ENCODE measurements at regions not wholly inside any gene's neighbourhood (a gene's known extent, or its start where the extent isn't known, plus 50 kb on each side); places are given as distances from the start of the nearest gene placed in this dataset.

DNA sequence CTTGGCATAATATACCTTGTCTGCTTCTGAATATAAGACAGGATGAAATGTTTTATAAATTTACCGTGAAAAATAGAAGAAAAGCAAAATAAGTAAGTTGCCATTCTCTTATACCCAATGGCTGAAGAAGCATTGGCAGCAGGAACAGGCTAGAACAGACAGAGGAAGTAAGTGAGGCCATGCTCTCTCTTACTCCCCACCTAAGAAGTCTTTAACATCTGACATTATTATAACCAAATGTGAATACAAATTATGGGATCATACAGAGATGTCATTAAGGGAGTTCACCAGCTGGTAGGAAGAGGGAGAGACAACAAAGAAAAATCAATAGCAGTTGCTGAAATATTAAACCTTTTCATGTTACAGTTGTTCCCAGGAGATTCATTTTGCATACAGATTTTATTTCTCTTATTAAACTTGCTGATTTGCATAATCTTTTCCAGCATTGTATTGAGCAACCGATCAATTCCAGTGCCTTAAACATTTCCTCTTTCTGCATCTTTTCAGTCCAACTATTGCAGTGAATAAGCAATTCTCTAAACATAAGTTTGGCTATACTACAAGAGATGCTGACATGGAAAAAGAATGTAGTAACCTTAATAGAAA, 270.6 kb downstream of the SLC6A15 start:
- Histone ChIP-seq H3K27me3 (no peaks in the 10 kb centered on the region), H3K4me1 (no peaks in the 10 kb centered on the region), H3K36me3 (no peaks in the 10 kb centered on the region), H3K9me3 (no peaks in the 10 kb centered on the region), H3K27ac (no peak overlapping the region), H3K4me3 (no peak overlapping the region)
- 38% methylated on average over 2 of the region's 2 CpGs for WGBS
- DNase-seq (ENCODE audit: low spot score in 2 of 2), result no peak
- TF ChIP-seq POLR2A (IDR thresholded peaks at IDR 0.05) (no peak), EP300 (IDR thresholded peaks at IDR 0.05) (no peak), POLR2AphosphoS5 (IDR thresholded peaks at IDR 0.05) (no peak)
- TF ChIP-seq, protein P1, sequence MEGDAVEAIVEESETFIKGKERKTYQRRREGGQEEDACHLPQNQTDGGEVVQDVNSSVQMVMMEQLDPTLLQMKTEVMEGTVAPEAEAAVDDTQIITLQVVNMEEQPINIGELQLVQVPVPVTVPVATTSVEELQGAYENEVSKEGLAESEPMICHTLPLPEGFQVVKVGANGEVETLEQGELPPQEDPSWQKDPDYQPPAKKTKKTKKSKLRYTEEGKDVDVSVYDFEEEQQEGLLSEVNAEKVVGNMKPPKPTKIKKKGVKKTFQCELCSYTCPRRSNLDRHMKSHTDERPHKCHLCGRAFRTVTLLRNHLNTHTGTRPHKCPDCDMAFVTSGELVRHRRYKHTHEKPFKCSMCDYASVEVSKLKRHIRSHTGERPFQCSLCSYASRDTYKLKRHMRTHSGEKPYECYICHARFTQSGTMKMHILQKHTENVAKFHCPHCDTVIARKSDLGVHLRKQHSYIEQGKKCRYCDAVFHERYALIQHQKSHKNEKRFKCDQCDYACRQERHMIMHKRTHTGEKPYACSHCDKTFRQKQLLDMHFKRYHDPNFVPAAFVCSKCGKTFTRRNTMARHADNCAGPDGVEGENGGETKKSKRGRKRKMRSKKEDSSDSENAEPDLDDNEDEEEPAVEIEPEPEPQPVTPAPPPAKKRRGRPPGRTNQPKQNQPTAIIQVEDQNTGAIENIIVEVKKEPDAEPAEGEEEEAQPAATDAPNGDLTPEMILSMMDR (IDR thresholded peaks at IDR 0.05), result no peak

DNA sequence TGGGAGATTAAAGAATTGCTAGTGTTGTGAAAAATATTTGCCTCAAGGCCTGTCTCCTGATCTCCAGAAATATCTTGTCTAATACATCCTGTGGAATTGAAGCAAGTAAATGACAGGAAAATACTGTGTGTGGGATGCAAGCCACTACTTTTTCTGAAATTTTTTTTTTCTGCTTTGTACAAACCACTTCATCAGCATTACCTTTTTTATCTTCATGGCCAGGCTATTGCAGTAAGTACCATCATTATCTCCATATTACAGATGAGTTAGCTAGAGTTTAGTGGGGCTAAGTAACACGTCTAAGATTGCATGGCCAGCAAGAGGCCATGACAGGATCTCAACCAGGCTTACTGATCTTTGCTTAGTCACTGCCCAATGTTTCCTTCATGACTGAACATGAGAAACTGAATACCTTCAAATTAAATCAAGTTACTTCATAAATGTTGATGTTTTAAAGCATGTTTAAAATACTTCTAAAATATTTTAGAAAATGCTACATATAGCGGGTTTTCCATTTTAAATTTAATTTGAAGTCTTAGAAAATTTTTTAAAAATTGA, 273.7 kb downstream of the SLC6A15 start:
- DNase-seq (ENCODE audit: low spot score in 2 of 2), result no peak
- TF ChIP-seq POLR2AphosphoS5 (IDR thresholded peaks at IDR 0.05), result no peak
- no peak for TF ChIP-seq POLR2A (IDR thresholded peaks at IDR 0.05)
- TF ChIP-seq, protein P1 (IDR thresholded peaks at IDR 0.05), result no peak
- 72% methylated on average over 2 of the region's 2 CpGs for WGBS
- Histone ChIP-seq H3K4me1 (no peaks in the 10 kb centered on the region), H3K27ac (no peak overlapping the region), H3K36me3 (no peaks in the 10 kb centered on the region), H3K27me3 (no peaks in the 10 kb centered on the region), H3K4me3 (no peak overlapping the region), H3K9me3 (no peaks in the 10 kb centered on the region)

DNA sequence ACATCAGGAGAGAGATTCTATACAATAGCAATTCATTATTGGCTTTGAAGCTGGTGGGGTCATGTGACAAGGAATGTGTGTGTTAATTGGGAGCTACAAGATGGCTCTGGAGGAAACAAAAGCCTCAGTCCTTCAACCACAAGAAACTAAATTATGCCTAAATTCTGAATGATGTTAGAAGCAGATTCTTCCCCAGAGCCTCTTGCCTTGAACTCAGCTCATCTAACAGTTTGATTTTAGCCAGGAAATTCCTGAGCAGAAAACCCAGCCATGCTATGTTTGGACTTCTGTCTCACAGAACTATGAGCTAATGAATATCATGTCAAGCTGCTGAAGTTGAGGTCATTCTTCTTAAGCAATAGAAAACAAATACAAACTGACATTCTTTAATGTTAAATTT, 274.7 kb downstream of the SLC6A15 start:
- Histone ChIP-seq H3K9me3 (no peaks in the 10 kb centered on the region), H3K27ac (no peak overlapping the region), H3K36me3 (no peaks in the 10 kb centered on the region), H3K4me1 (no peaks in the 10 kb centered on the region), H3K4me3 (no peak overlapping the region), H3K27me3 (no peaks in the 10 kb centered on the region)
- no peak for DNase-seq (ENCODE audit: low spot score in 2 of 2)
- TF ChIP-seq POLR2A (IDR thresholded peaks at IDR 0.05) (no peak), EP300 (IDR thresholded peaks at IDR 0.05) (no peak), POLR2AphosphoS5 (IDR thresholded peaks at IDR 0.05) (no peak)
- TF ChIP-seq, protein P1 (IDR thresholded peaks at IDR 0.05), result no peak

GRCh38 chr12:84636801-84637290, 275.8 kb downstream of the SLC6A15 start:
- TF ChIP-seq, protein P1 (IDR thresholded peaks at IDR 0.05), result no peak
- TF ChIP-seq EP300 (IDR thresholded peaks at IDR 0.05) (no peak), POLR2A (IDR thresholded peaks at IDR 0.05) (no peak), POLR2AphosphoS5 (IDR thresholded peaks at IDR 0.05) (no peak)
- no peaks in the 10 kb centered on the region for H3K9me3 ChIP-seq
- no peak overlapping the region for H3K27ac ChIP-seq
- no peak overlapping the region for H3K4me3 ChIP-seq
- H3K36me3 ChIP-seq, result no peaks in the 10 kb centered on the region
- H3K27me3 ChIP-seq, result no peaks in the 10 kb centered on the region
- no peak for DNase-seq (ENCODE audit: low spot score in 2 of 2)
- H3K4me1 ChIP-seq, result no peaks in the 10 kb centered on the region

- Histone ChIP-seq H3K27me3 (no peaks in the 10 kb centered on the region), H3K4me1 (no peaks in the 10 kb centered on the region), H3K27ac (no peak overlapping the region), H3K9me3 (no peaks in the 10 kb centered on the region), H3K36me3 (no peaks in the 10 kb centered on the region), H3K4me3 (no peak overlapping the region)
- WGBS, result 90% methylated on average over 4 of the region's 4 CpGs
- TF ChIP-seq POLR2A (IDR thresholded peaks at IDR 0.05) (no peak), EP300 (IDR thresholded peaks at IDR 0.05) (no peak), POLR2AphosphoS5 (IDR thresholded peaks at IDR 0.05) (no peak)
- TF ChIP-seq, protein P1 (IDR thresholded peaks at IDR 0.05), result no peak
- no peak for DNase-seq (ENCODE audit: low spot score in 2 of 2)
These were observed 278.1 kb downstream of the SLC6A15 start for GRCh38 chr12:84634526-84634925.
